GM23248 (cell line): ENCODE measurements at regions not wholly inside any gene's neighbourhood (a gene's known extent, or its start where the extent isn't known, plus 50 kb on each side); places are given as distances from the start of the nearest gene placed in this dataset.

Experiments
- EZH2 ChIP-seq: fragments of 200-600 bp; sonication (generic); IDR thresholded peaks from 2 replicates; pipeline ENCODE4 v1.6.1; 2018; ENCODE audit warnings: antibody characterized with exemption, mild to moderate bottlenecking; ENCODE audit not compliant: insufficient read depth, poor library complexity, severe bottlenecking
- EZH2phosphoT487 ChIP-seq: fragments of 200-600 bp; sonication (generic); IDR thresholded peaks from 2 replicates; pipeline ENCODE4 v1.6.1; 2018; ENCODE audit warnings: antibody characterized with exemption, moderate library complexity, mild to moderate bottlenecking, low read depth; ENCODE audit not compliant: insufficient read depth

DNA sequence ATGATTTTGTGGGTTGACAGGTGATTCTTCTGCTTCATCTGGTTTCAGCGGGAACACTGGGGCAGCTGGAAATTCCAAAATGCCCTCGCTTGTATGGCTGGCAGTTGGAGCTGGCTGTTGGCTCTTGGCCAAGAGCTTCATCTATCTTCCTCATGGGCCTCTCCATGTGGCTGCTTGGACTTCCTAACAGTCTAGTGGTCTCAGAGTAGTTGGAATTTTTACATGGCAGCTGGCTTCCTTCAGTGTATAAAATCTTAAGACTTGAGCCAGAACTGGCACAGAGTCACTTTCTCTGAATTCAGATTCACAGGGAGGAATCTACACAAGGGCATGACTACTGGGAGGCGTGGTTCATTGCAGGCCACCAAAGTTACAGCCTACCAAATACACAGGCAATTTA, 204.9 kb upstream of the RMST start:
- TF ChIP-seq EZH2 (no peak), EZH2phosphoT487 (no peak)
